Suprapubic skin (tissue), 4 donors: ENCODE measurements at regions not wholly inside any gene's neighbourhood (a gene's known extent, or its start where the extent isn't known, plus 50 kb on each side); places are given as distances from the start of the nearest gene placed in this dataset.

Source experiments
- DNase-seq, 2 donors: peaks; one replicate each; pipeline ENCODE4 v3.0.0-alpha.2; 2019; ENCODE audit warnings: low spot score in 2 of 2
- H3K27ac ChIP-seq: fragments of 200-600 bp; sonication (generic); one replicate; pipeline ENCODE4 v1.5.1; 2019
- H3K27me3 ChIP-seq: fragments of 200-600 bp; sonication (generic); one replicate; pipeline ENCODE4 v1.5.1; 2019
- H3K36me3 ChIP-seq: fragments of 200-600 bp; sonication (generic); one replicate; pipeline ENCODE4 v1.5.1; 2019
- H3K4me1 ChIP-seq: fragments of 200-600 bp; sonication (generic); one replicate; pipeline ENCODE4 v1.5.1; 2019
- H3K4me3 ChIP-seq: fragments of 200-600 bp; sonication (generic); one replicate; pipeline ENCODE4 v1.5.1; 2019; ENCODE audit warnings: mild to moderate bottlenecking
- H3K9me3 ChIP-seq: fragments of 200-600 bp; sonication (generic); one replicate; pipeline ENCODE4 v1.5.1; 2019
- CTCF ChIP-seq, 2 donors: fragments of 200-600 bp in 1 of 2; fragments of 450-650 bp in 1 of 2; sonication (generic) in 1 of 2; IDR thresholded peaks; one replicate each; pipeline ENCODE4 v1.5.1; 2016 to 2019; ENCODE audit warnings: antibody characterized with exemption in 2 of 2, mild to moderate bottlenecking in 1 of 2, moderate library complexity in 1 of 2
- EP300 ChIP-seq: sonication (generic); formaldehyde crosslinking; IDR thresholded peaks from one replicate; pipeline ENCODE4 v1.6.1; 2017; ENCODE audit warnings: antibody characterized with exemption
- POLR2A ChIP-seq, 2 donors: fragments of 450-650 bp; IDR thresholded peaks; one replicate each; pipeline ENCODE4 v1.6.1; 2017; ENCODE audit warnings: antibody characterized with exemption in 2 of 2, mild to moderate bottlenecking in 2 of 2, moderate library complexity in 2 of 2
- POLR2AphosphoS5 ChIP-seq, 3 donors: sonication (generic); formaldehyde crosslinking; IDR thresholded peaks; one replicate each; pipeline ENCODE4 v1.6.1; 2017; ENCODE audit warnings: antibody characterized with exemption in 3 of 3
- WGBS: methylation state at CpG from one replicate; pipeline ENCODE4 v1.1.5; 2018; 5-methylcytosine and 5-hydroxymethylcytosine counted together

DNA sequence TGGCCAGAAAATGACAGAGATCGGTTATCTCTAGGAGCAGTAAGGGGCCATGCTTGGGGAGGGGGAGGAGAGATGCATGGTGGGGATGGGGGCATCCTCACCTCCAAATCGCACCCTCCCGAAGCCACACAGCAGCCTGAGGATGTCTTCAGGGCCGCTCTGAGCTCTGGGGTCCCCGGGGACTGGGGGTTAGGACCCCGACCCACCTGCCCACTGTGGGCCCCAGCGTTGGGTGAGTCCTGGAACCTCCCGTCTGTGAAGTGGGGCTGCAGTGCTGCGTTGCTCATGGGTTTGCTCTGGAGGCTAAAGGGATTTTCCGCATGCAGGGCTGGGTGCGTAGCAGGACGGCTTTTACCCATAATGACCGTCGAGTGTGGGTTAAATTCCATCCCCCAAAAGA, 1046.3 kb downstream of the BRD1 start:
- H3K4me1 ChIP-seq = no peaks in the 10 kb centered on the region
- H3K4me3 ChIP-seq = no peak overlapping the region
- TF ChIP-seq POLR2AphosphoS5 (IDR thresholded peaks at IDR 0.05) = no peak
- TF ChIP-seq CTCF (IDR thresholded peaks at IDR 0.05) = no peak
- no peak for DNase-seq
- WGBS = 94% methylated on average over 13 of the region's 14 CpGs
- peaks cover under 1% of the 10 kb centered on the region for H3K9me3 ChIP-seq
- H3K27me3 ChIP-seq = no peaks in the 10 kb centered on the region
- H3K36me3 ChIP-seq = no peaks in the 10 kb centered on the region
- no peak overlapping the region for H3K27ac ChIP-seq

GRCh38 chr22:48780597-48781277, 1046.9 kb downstream of the BRD1 start:
- peaks cover 4% of the 10 kb centered on the region for H3K9me3 ChIP-seq
- no peak for DNase-seq
- no peaks in the 10 kb centered on the region for H3K4me1 ChIP-seq
- TF ChIP-seq POLR2A (IDR thresholded peaks at IDR 0.05) (no peak), EP300 (no peak), CTCF (IDR thresholded peaks at IDR 0.05) (no peak)
- no peak overlapping the region for H3K4me3 ChIP-seq
- 86% methylated on average over 18 of the region's 19 CpGs for WGBS
- no peaks in the 10 kb centered on the region for H3K36me3 ChIP-seq
- H3K27me3 ChIP-seq = no peaks in the 10 kb centered on the region
- H3K27ac ChIP-seq = no peak overlapping the region

GRCh38 chr22:48779661-48780596, 1047.7 kb downstream of the BRD1 start:
- Histone ChIP-seq H3K36me3 (no peaks in the 10 kb centered on the region), H3K9me3 (peaks cover 4% of the 10 kb centered on the region), H3K4me1 (no peaks in the 10 kb centered on the region), H3K27ac (no peak overlapping the region), H3K4me3 (no peak overlapping the region), H3K27me3 (no peaks in the 10 kb centered on the region)
- DNase-seq = no peak
- WGBS = 84% methylated on average over 27 of the region's 29 CpGs
- TF ChIP-seq CTCF (IDR thresholded peaks at IDR 0.05) (no peak), EP300 (no peak)

- no peak overlapping the region for H3K4me3 ChIP-seq
- peak in 1 of 2 donors; percentile 79 for DNase-seq
- H3K27me3 ChIP-seq = no peaks in the 10 kb centered on the region
- 48% methylated on average over 23 of the region's 24 CpGs for WGBS
- H3K36me3 ChIP-seq = no peaks in the 10 kb centered on the region
- H3K9me3 ChIP-seq = peaks cover 4% of the 10 kb centered on the region
- TF ChIP-seq POLR2A (IDR thresholded peaks at IDR 0.05) (no peak), POLR2AphosphoS5 (IDR thresholded peaks at IDR 0.05) (no peak), EP300 (no peak), CTCF (IDR thresholded peaks at IDR 0.05) (no peak)
- no peaks in the 10 kb centered on the region for H3K4me1 ChIP-seq
- H3K27ac ChIP-seq = no peak overlapping the region
Measured at GRCh38 chr22:48779211-48779643, 1048.4 kb downstream of the BRD1 start.
